OCI-LY7 (cell line): ENCODE measurements at regions not wholly inside any gene's neighbourhood (a gene's known extent, or its start where the extent isn't known, plus 50 kb on each side); places are given as distances from the start of the nearest gene placed in this dataset.

Experiments used
- BruUV-seq: library from RNA; stranded (reverse); fragments of 400-500 nt; replicated peaks from 2 replicates; lab custom pipeline; 2021; lab: Mats Ljungman, UMichigan
- CTCF ChIA-PET: fragments of 300-600 bp; sonication (Branson Sonifier 250); formaldehyde crosslinking; loops from one replicate; lab custom pipeline; 2022; ENCODE audit warnings: antibody characterized with exemption; ENCODE audit not compliant: unreplicated experiment; lab: Charles Lee
- POLR2A ChIA-PET: fragments of 300-600 bp; sonication (Branson Sonifier 250); formaldehyde crosslinking; loops from one replicate; lab custom pipeline; 2022; ENCODE audit warnings: antibody characterized with exemption; lab: Charles Lee
- DNase-seq: peaks from one replicate; pipeline ENCODE4 v3.0.0-alpha.2; 2015; ENCODE audit warnings: low spot score
- H2AFZ ChIP-seq: fragments of 200-600 bp; sonication (generic), shearing (Covaris generic); 2 replicates; pipeline ENCODE4 v1.6.1; 2014; ENCODE audit warnings: mild to moderate bottlenecking, antibody characterized with exemption, low read length, moderate library complexity
- H3K27ac ChIP-seq: fragments of 200-600 bp; sonication (generic); 2 replicates; pipeline ENCODE4 v1.5.1; 2014; ENCODE audit warnings: mixed run types, low read depth, mild to moderate bottlenecking, moderate library complexity, low read length, inconsistent platforms; ENCODE audit not compliant: poor library complexity, severe bottlenecking
- H3K36me3 ChIP-seq: fragments of 200-600 bp; sonication (generic); 2 replicates; pipeline ENCODE4 v1.6.1; 2014; ENCODE audit warnings: mild to moderate bottlenecking, antibody characterized with exemption, low read length, moderate library complexity, mixed read lengths; ENCODE audit not compliant: insufficient read depth
- H3K4me1 ChIP-seq: fragments of 200-600 bp; sonication (generic); 2 replicates; pipeline ENCODE4 v1.5.1; 2014; ENCODE audit warnings: mild to moderate bottlenecking, low read length; ENCODE audit not compliant: insufficient read depth, poor library complexity, severe bottlenecking
- H3K4me2 ChIP-seq: fragments of 200-600 bp; sonication (generic); 2 replicates; pipeline ENCODE4 v1.6.1; 2014; ENCODE audit warnings: mild to moderate bottlenecking, low read length
- H3K4me3 ChIP-seq: fragments of 200-600 bp; sonication (generic); 2 replicates; pipeline ENCODE4 v1.5.1; 2014; ENCODE audit warnings: mild to moderate bottlenecking, low read depth, low read length; ENCODE audit not compliant: poor library complexity, severe bottlenecking
- H3K79me2 ChIP-seq: fragments of 200-600 bp; sonication (generic); 2 replicates; pipeline ENCODE4 v1.6.1; 2016; ENCODE audit warnings: low read depth, mild to moderate bottlenecking, low read length, moderate library complexity, mixed read lengths; ENCODE audit not compliant: insufficient read depth
- H3K9me2 ChIP-seq: fragments of 200-600 bp; sonication (generic); 2 replicates; pipeline ENCODE4 v1.6.1; 2016; ENCODE audit warnings: mild to moderate bottlenecking, low read length, mixed read lengths; ENCODE audit not compliant: insufficient read depth
- H3K9me3 ChIP-seq: fragments of 200-600 bp; sonication (generic); 2 replicates; pipeline ENCODE4 v1.6.1; 2014; ENCODE audit warnings: mild to moderate bottlenecking, mixed run types, low read length, mixed read lengths
- H4K20me1 ChIP-seq: fragments of 200-600 bp; sonication (generic); 2 replicates; pipeline ENCODE4 v1.6.1; 2014; ENCODE audit warnings: mild to moderate bottlenecking, antibody characterized with exemption, low read length, moderate library complexity, mixed read lengths; ENCODE audit not compliant: insufficient read depth
- EZH2phosphoT487 ChIP-seq: fragments of 200-600 bp; sonication (generic); IDR thresholded peaks from 2 replicates; pipeline ENCODE4 v1.6.1; 2018; ENCODE audit warnings: low read depth, borderline replicate concordance, mild to moderate bottlenecking, mixed run types, antibody characterized with exemption, low read length, moderate library complexity, mixed read lengths
- intact Hi-C: fragments of 100-400 bp; cut with micrococcal nuclease; formaldehyde crosslinking; loops from one replicate; pipeline ENCODE4 v1.10.0; 2022; ENCODE audit not compliant: unreplicated experiment
- TF ChIP-seq, protein P1 (sequence below): fragments of 200-600 bp; sonication (generic); conservative IDR thresholded peaks from 2 replicates; pipeline ENCODE4 v1.5.1; 2014; ENCODE audit warnings: mild to moderate bottlenecking, antibody characterized with exemption, low read length, moderate library complexity, mixed read lengths

GRCh38 chr4:189198624-189199023 lies 742.0 kb upstream of the FRG1 start:
- Histone ChIP-seq H2AFZ (no peak overlapping the region), H3K36me3 (no peaks in the 10 kb centered on the region), H3K79me2 (no peaks in the 10 kb centered on the region), H3K27ac (no peak overlapping the region), H3K9me3 (no peaks in the 10 kb centered on the region), H3K4me1 (no peaks in the 10 kb centered on the region), H3K4me3 (no peak overlapping the region), H3K4me2 (no peak overlapping the region), H4K20me1 (no peaks in the 10 kb centered on the region), H3K9me2 (no peaks in the 10 kb centered on the region)
- BruUV-seq, result no TSS peak
- DNase-seq, result no peak
- ChIA-PET CTCF (no interaction called here), POLR2A (no interaction called here)
- intact Hi-C loops, result no loop called here
- TF ChIP-seq EZH2phosphoT487, result no peak
- TF ChIP-seq, protein P1, sequence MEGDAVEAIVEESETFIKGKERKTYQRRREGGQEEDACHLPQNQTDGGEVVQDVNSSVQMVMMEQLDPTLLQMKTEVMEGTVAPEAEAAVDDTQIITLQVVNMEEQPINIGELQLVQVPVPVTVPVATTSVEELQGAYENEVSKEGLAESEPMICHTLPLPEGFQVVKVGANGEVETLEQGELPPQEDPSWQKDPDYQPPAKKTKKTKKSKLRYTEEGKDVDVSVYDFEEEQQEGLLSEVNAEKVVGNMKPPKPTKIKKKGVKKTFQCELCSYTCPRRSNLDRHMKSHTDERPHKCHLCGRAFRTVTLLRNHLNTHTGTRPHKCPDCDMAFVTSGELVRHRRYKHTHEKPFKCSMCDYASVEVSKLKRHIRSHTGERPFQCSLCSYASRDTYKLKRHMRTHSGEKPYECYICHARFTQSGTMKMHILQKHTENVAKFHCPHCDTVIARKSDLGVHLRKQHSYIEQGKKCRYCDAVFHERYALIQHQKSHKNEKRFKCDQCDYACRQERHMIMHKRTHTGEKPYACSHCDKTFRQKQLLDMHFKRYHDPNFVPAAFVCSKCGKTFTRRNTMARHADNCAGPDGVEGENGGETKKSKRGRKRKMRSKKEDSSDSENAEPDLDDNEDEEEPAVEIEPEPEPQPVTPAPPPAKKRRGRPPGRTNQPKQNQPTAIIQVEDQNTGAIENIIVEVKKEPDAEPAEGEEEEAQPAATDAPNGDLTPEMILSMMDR, result no peak

GRCh38 chr4:189200353-189200752 lies 740.3 kb upstream of the FRG1 start:
- H3K4me1 ChIP-seq, result no peaks in the 10 kb centered on the region
- CTCF ChIA-PET, result no interaction called here
- no peaks in the 10 kb centered on the region for H3K79me2 ChIP-seq
- intact Hi-C loops, result loop anchor here (5.0 kb wide), 1 partner anchor 1593 kb away; no protein-coding TSS in a partner anchor
- no peaks in the 10 kb centered on the region for H3K9me3 ChIP-seq
- no peaks in the 10 kb centered on the region for H3K9me2 ChIP-seq
- no peak for DNase-seq
- H3K4me2 ChIP-seq, result no peak overlapping the region
- no peaks in the 10 kb centered on the region for H4K20me1 ChIP-seq
- no TSS peak for BruUV-seq
- H2AFZ ChIP-seq, result no peak overlapping the region
- H3K4me3 ChIP-seq, result no peak overlapping the region
- no peaks in the 10 kb centered on the region for H3K36me3 ChIP-seq
- H3K27ac ChIP-seq, result no peak overlapping the region
- POLR2A ChIA-PET, result no interaction called here
- no peak for TF ChIP-seq EZH2phosphoT487
- TF ChIP-seq, protein P1, result no peak

DNA sequence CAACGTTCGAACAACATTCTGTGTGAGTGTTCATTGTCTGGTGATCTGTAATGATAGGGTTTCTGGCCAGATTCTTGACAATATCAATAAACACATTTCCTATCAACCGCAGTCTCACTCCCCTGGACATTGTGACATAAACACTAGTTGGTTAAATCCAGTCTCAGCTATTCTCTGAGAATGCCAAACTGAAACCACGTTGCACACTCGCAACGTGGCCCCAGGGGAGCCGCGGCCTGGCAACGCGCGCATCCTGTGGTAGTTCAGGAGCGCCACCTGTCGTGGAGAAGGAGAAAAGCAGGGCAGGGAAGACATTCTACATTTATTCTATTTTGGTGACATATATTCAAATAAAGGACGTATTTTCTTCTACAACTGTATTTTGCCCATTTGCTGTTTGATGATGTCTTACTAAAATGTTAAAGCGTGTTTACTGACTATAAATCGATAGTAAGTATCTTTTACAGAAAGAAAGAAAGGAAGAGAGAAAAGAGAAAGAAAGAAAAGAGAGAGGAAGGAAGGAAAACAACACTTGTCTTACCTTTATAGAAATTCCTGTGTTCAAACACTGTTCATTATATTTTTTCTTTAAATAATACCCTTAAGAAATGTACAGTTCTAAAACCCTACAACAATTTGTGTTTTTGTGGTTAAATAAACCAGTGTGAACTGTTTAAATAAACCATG lies 738.3 kb upstream of the FRG1 start:
- peak; percentile 35 for DNase-seq
- no peak overlapping the region for H3K27ac ChIP-seq
- no peaks in the 10 kb centered on the region for H3K79me2 ChIP-seq
- H3K36me3 ChIP-seq, result no peaks in the 10 kb centered on the region
- no peaks in the 10 kb centered on the region for H4K20me1 ChIP-seq
- H3K9me3 ChIP-seq, result no peaks in the 10 kb centered on the region
- no peak overlapping the region for H3K4me3 ChIP-seq
- no peaks in the 10 kb centered on the region for H3K4me1 ChIP-seq
- CTCF ChIA-PET, result no interaction called here
- no TSS peak for BruUV-seq
- intact Hi-C loops, result loop anchor here (5.0 kb wide), 1 partner anchor 1595 kb away; no protein-coding TSS in a partner anchor
- no peaks in the 10 kb centered on the region for H3K9me2 ChIP-seq
- H3K4me2 ChIP-seq, result no peak overlapping the region
- POLR2A ChIA-PET, result interaction anchor here (0.6 kb wide), 2 partner anchors 77 to 1152 kb away, joined by 3 to 4 read pairs; no protein-coding TSS in a partner anchor
- H2AFZ ChIP-seq, result no peak overlapping the region; the same call in 1 of the 2 replicates
- TF ChIP-seq EZH2phosphoT487, result no peak
- TF ChIP-seq, protein P1, result peak; percentile 88
